Astrocyte of the spinal cord (primary cell): ENCODE measurements at regions not wholly inside any gene's neighbourhood (a gene's known extent, or its start where the extent isn't known, plus 50 kb on each side); places are given as distances from the start of the nearest gene placed in this dataset.

ENCODE experiments used
- DNase-seq: peaks from one replicate; pipeline ENCODE4 v3.0.0; 2011; ENCODE audit warnings: low read depth, low spot score
- H3K4me3 ChIP-seq: 2 replicates; pipeline ENCODE4 v1.5.1; 2011; ENCODE audit warnings: low read depth, mild to moderate bottlenecking, low read length, moderate library complexity
- CTCF ChIP-seq: IDR thresholded peaks from 2 replicates; pipeline ENCODE4 v1.5.1; 2012; ENCODE audit warnings: low read depth, mild to moderate bottlenecking, low read length, inconsistent platforms
- in situ Hi-C: cut with HindIII; loops from 2 replicates; pipeline ENCODE4 v1.10.0; 2017; ENCODE audit warnings: low sequenced_read_pairs

- in situ Hi-C loops: no loop called here
- H3K4me3 ChIP-seq: no peak overlapping the region
- TF ChIP-seq CTCF: no peak
- no peak for DNase-seq
Observed at GRCh38 chr9:117492476-117492875, 77.6 kb upstream of the ASTN2 start.

DNA sequence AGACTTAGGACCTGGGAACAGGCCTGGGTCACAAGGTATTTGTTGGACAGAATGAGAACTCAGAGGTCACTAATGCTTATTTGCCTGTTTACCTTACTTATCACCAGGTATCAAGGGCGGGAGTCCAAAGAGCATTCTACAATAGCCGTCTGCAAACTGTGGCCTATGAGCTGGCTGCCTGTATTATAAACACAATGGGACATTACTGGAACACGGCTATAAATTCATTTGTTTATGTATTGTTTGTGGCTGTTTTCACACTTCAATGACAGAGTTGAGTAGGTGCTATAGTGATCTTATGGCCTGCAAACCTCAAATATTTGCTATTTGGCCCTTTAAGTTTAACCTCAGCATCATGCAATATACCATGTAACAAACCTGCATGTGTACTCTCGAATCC lies 76.6 kb upstream of the ASTN2 start:
- in situ Hi-C loops: no loop called here
- TF ChIP-seq CTCF: no peak
- DNase-seq: no peak
- no peak overlapping the region for H3K4me3 ChIP-seq

GRCh38 chr9:117490199-117490598 lies 75.3 kb upstream of the ASTN2 start:
- H3K4me3 ChIP-seq: no peak overlapping the region
- DNase-seq: no peak
- no peak for TF ChIP-seq CTCF
- in situ Hi-C loops: no loop called here

- in situ Hi-C loops: no loop called here
Observed at GRCh38 chr9:117488659-117489058, 73.8 kb upstream of the ASTN2 start.

GRCh38 chr9:117487555-117488175 lies 72.8 kb upstream of the ASTN2 start:
- in situ Hi-C loops: no loop called here
- peak; percentile 33 for DNase-seq
- no peak overlapping the region for H3K4me3 ChIP-seq
- peak; percentile 96 for TF ChIP-seq CTCF

More at GRCh38 chr9:117488659-117489058, 73.8 kb upstream of the ASTN2 start:
- no peak for TF ChIP-seq CTCF
- DNase-seq: no peak
- no peak overlapping the region for H3K4me3 ChIP-seq

GRCh38 chr9:117486426-117486825 lies 71.6 kb upstream of the ASTN2 start:
- no peak for TF ChIP-seq CTCF

More at GRCh38 chr9:117486426-117486825, 71.6 kb upstream of the ASTN2 start:
- no peak for DNase-seq
- H3K4me3 ChIP-seq: no peak overlapping the region
- in situ Hi-C loops: no loop called here
